CD4-positive, alpha-beta T cell (primary cell): ENCODE measurements at regions not wholly inside any gene's neighbourhood (a gene's known extent, or its start where the extent isn't known, plus 50 kb on each side); places are given as distances from the start of the nearest gene placed in this dataset.

Experiments used
- ATAC-seq: fragments of 200-7000 bp; cut with Tn5 transposase; one replicate; pipeline ENCODE4 v1.10.0; 2022; ENCODE audit warnings: mild to moderate bottlenecking; ENCODE audit not compliant: poor library complexity
- CTCF ChIA-PET: fragments of 350-600 bp; sonication (Branson Sonifier 250); formaldehyde crosslinking; loops from one replicate; lab custom pipeline; 2021; ENCODE audit warnings: antibody characterized with exemption, inconsistent platforms; lab: Charles Lee
- POLR2A ChIA-PET: fragments of 350-600 bp; sonication (Branson Sonifier 250); formaldehyde crosslinking; loops from one replicate; lab custom pipeline; 2021; ENCODE audit warnings: antibody characterized with exemption, inconsistent platforms; lab: Charles Lee
- DNase-seq, 14 experiments: peaks; one replicate each; pipeline ENCODE4 v3.0.0-alpha.2; 2013 to 2020; ENCODE audit warnings: mixed read lengths in 2 of 14
- H3K27ac ChIP-seq, 2 donors: one replicate each; pipeline versions ENCODE4 v1.5.1 to v1.7.0; 2013; ENCODE audit warnings: low read length in 2 of 2, low read depth in 1 of 2, mild to moderate bottlenecking in 1 of 2
- H3K27me3 ChIP-seq, 2 experiments: 1 replicate in 1 of 2; 2 replicates in 1 of 2; pipeline versions ENCODE4 v1.6.1 to v1.7.0; 2013; ENCODE audit warnings: low read length in 2 of 2, control low read depth in 1 of 2, mild to moderate bottlenecking in 1 of 2, moderate library complexity in 1 of 2; ENCODE audit not compliant: insufficient read depth in 2 of 2, control insufficient read depth in 1 of 2
- H3K36me3 ChIP-seq: one replicate; pipeline ENCODE4 v1.6.1; 2013; ENCODE audit warnings: low read length, control low read depth; ENCODE audit not compliant: insufficient read depth
- H3K4me1 ChIP-seq: one replicate; pipeline ENCODE4 v1.6.1; 2013; ENCODE audit warnings: low read length, control low read depth; ENCODE audit not compliant: insufficient read depth
- H3K4me3 ChIP-seq: one replicate; pipeline ENCODE4 v1.5.1; 2013; ENCODE audit warnings: mild to moderate bottlenecking, low read length, moderate library complexity
- H3K9me3 ChIP-seq, 2 experiments: 1 replicate in 1 of 2; 2 replicates in 1 of 2; pipeline versions ENCODE4 v1.6.1 to v1.7.0; 2013; ENCODE audit warnings: low read length in 2 of 2, mild to moderate bottlenecking in 2 of 2, control low read depth in 1 of 2, moderate library complexity in 1 of 2; ENCODE audit not compliant: control insufficient read depth in 1 of 2, insufficient read depth in 1 of 2
- H3K27ac Mint-ChIP-seq: one replicate; pipeline ENCODE4 v1.8.0; 2020; ENCODE audit warnings: mixed read lengths
- H3K27me3 Mint-ChIP-seq: one replicate; pipeline ENCODE4 v1.8.0; 2021; ENCODE audit warnings: mixed read lengths
- H3K36me3 Mint-ChIP-seq: one replicate; pipeline ENCODE4 v1.8.0; 2021; ENCODE audit warnings: low read depth, mixed read lengths
- H3K4me1 Mint-ChIP-seq: one replicate; pipeline ENCODE4 v1.8.0; 2021; ENCODE audit warnings: low read depth, mixed read lengths
- H3K4me3 Mint-ChIP-seq: one replicate; pipeline ENCODE4 v1.8.0; 2020; ENCODE audit warnings: mild to moderate bottlenecking, mixed read lengths
- H3K9me3 Mint-ChIP-seq: one replicate; pipeline ENCODE4 v1.8.0; 2020; ENCODE audit warnings: mixed read lengths
- intact Hi-C, 2 experiments: fragments of 100-400 bp; cut with DNase I in 1 of 2; cut with micrococcal nuclease in 1 of 2; formaldehyde crosslinking; loops; one replicate each; pipeline versions ENCODE4 v1.15.1 to v1.9.0; 2023 to 2025; cut with DNase I, micrococcal nuclease
- TF ChIP-seq, protein P1 (sequence below): fragments of 200-600 bp; IDR thresholded peaks from one replicate; pipeline ENCODE4 v1.8.0; 2022; ENCODE audit warnings: antibody characterized with exemption, mild to moderate bottlenecking

DNA sequence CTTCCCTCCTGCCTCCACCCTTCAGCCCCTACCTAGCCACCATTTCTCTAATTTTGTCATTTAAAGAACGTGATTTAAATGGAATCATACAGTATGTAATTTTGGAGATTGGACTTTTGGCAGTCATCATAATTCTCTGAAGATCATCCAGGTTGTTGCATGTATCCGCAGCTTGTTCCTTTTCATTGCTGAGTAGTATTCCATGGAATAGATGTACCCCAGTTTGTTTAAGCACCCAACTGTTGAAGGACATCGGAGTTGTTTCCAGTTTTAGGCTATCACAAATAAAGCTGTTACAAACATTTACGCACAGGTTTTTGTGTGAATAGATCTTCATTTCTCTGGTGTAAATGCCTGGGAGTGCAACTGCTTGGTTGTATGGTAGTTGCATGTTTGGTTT lies 61.1 kb upstream of the PWP1 start:
- no peak for DNase-seq
- no peak overlapping the region for H3K4me3 Mint-ChIP-seq
- ChIA-PET POLR2A (no interaction called here), CTCF (no interaction called here)
- no peaks in the 10 kb centered on the region for H3K9me3 ChIP-seq
- H3K36me3 Mint-ChIP-seq, result peaks cover 79% of the 10 kb centered on the region
- no peak overlapping the region for H3K27ac ChIP-seq
- no peaks in the 10 kb centered on the region for H3K4me1 ChIP-seq
- peaks cover 8% of the 10 kb centered on the region for H3K36me3 ChIP-seq
- no peaks in the 10 kb centered on the region for H3K4me1 Mint-ChIP-seq
- no peak overlapping the region for H3K4me3 ChIP-seq
- TF ChIP-seq, protein P1, sequence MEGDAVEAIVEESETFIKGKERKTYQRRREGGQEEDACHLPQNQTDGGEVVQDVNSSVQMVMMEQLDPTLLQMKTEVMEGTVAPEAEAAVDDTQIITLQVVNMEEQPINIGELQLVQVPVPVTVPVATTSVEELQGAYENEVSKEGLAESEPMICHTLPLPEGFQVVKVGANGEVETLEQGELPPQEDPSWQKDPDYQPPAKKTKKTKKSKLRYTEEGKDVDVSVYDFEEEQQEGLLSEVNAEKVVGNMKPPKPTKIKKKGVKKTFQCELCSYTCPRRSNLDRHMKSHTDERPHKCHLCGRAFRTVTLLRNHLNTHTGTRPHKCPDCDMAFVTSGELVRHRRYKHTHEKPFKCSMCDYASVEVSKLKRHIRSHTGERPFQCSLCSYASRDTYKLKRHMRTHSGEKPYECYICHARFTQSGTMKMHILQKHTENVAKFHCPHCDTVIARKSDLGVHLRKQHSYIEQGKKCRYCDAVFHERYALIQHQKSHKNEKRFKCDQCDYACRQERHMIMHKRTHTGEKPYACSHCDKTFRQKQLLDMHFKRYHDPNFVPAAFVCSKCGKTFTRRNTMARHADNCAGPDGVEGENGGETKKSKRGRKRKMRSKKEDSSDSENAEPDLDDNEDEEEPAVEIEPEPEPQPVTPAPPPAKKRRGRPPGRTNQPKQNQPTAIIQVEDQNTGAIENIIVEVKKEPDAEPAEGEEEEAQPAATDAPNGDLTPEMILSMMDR, result no peak
- H3K9me3 Mint-ChIP-seq, result peaks cover 5% of the 10 kb centered on the region
- H3K27me3 Mint-ChIP-seq, result no peaks in the 10 kb centered on the region
- no peak for ATAC-seq
- intact Hi-C loops, result no loop called here
- no peaks in the 10 kb centered on the region for H3K27me3 ChIP-seq
- no peak overlapping the region for H3K27ac Mint-ChIP-seq

DNA sequence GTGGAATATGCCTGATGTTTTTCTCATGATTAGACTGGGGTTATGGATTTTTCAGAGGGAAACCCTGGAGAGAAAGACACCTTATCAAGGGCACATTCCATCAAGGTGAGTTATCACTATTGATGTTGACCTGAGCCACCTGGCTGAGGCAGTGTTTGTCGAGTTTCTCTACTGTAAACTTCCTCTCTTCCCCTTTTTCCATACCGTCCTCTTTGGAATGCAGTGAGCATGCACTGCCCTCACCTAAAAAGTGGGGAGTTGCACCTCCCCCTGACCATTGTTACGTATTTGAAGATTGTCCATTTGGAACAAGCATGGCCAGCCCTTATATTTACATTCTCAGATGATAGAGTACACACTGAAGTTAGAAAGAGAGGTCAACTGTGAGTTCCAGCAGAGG lies 53.9 kb upstream of the PWP1 start:
- Histone ChIP-seq H3K27ac (no peak overlapping the region), H3K4me3 (no peak overlapping the region), H3K27me3 (no peaks in the 10 kb centered on the region), H3K9me3 (no peaks in the 10 kb centered on the region), H3K36me3 (peaks cover 8% of the 10 kb centered on the region), H3K4me1 (no peaks in the 10 kb centered on the region)
- ATAC-seq (no peak), DNase-seq (no peak)
- Mint-ChIP-seq H3K4me3 (no peak overlapping the region), H3K27me3 (no peaks in the 10 kb centered on the region), H3K27ac (no peak overlapping the region), H3K9me3 (no peaks in the 10 kb centered on the region), H3K4me1 (no peaks in the 10 kb centered on the region), H3K36me3 (peaks cover 40% of the 10 kb centered on the region)
- ChIA-PET POLR2A (no interaction called here), CTCF (no interaction called here)
- intact Hi-C loops, result no loop called here
- TF ChIP-seq, protein P1, result no peak

DNA sequence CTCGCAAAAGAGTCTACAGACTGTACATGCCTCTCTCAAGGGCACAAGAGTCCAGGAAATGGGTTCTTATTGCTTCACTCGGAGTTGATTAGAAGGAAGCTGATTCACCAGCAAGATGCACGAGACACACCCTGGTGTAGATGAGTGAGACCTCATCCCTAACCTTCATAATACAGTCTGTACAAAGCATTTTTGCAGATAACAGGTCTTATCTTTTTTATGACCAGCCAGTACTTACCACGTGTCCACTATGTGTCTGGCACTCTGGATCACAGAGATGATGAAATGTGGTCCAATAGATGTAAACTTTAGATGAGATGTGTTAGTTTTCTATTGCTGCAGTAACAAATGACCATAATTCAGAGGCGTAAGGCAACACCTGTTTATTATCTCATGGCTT lies 53.4 kb upstream of the PWP1 start:
- Mint-ChIP-seq H3K36me3 (peaks cover 36% of the 10 kb centered on the region), H3K27me3 (no peaks in the 10 kb centered on the region), H3K9me3 (no peaks in the 10 kb centered on the region), H3K4me1 (no peaks in the 10 kb centered on the region), H3K27ac (no peak overlapping the region), H3K4me3 (no peak overlapping the region)
- Histone ChIP-seq H3K36me3 (peaks cover 6% of the 10 kb centered on the region), H3K27ac (no peak overlapping the region), H3K27me3 (no peaks in the 10 kb centered on the region), H3K4me1 (no peaks in the 10 kb centered on the region), H3K4me3 (no peak overlapping the region), H3K9me3 (no peaks in the 10 kb centered on the region)
- intact Hi-C loops, result no loop called here
- ChIA-PET CTCF (no interaction called here), POLR2A (no interaction called here)
- ATAC-seq, result no peak
- TF ChIP-seq, protein P1, result no peak
- no peak for DNase-seq
